Neuron (in vitro differentiated cells): ENCODE measurements at regions not wholly inside any gene's neighbourhood (a gene's known extent, or its start where the extent isn't known, plus 50 kb on each side); places are given as distances from the start of the nearest gene placed in this dataset.

Experiments
- H2AFZ ChIP-seq: one replicate; pipeline ENCODE4 v1.6.1; 2013; ENCODE audit warnings: low read depth, mild to moderate bottlenecking, inconsistent platforms, low read length, moderate library complexity
- H3K27me3 ChIP-seq: one replicate; pipeline ENCODE4 v1.6.1; 2013; ENCODE audit warnings: low read length; ENCODE audit not compliant: insufficient read depth
- H3K36me3 ChIP-seq: one replicate; pipeline ENCODE4 v1.6.1; 2013; ENCODE audit warnings: low read length; ENCODE audit not compliant: insufficient read depth
- H3K4me1 ChIP-seq: one replicate; pipeline ENCODE4 v1.6.1; 2013; ENCODE audit warnings: low read length; ENCODE audit not compliant: insufficient read depth
- H3K4me3 ChIP-seq: 2 replicates; pipeline ENCODE4 v1.5.1; 2013; ENCODE audit warnings: mild to moderate bottlenecking, low read length, moderate library complexity
- H3K9me3 ChIP-seq: one replicate; pipeline ENCODE4 v1.6.1; 2013; ENCODE audit warnings: low read length

- no peak overlapping the region for H2AFZ ChIP-seq
- H3K36me3 ChIP-seq = no peaks in the 10 kb centered on the region
- H3K4me3 ChIP-seq = no peak overlapping the region
- no peaks in the 10 kb centered on the region for H3K27me3 ChIP-seq
- no peaks in the 10 kb centered on the region for H3K9me3 ChIP-seq
- H3K4me1 ChIP-seq = peaks cover 4% of the 10 kb centered on the region
Measured at GRCh38 chr11:92423115-92424034, 198.8 kb downstream of the FAT3 start.

GRCh38 chr11:92424281-92424680 lies 199.7 kb downstream of the FAT3 start:
- H3K9me3 ChIP-seq = no peaks in the 10 kb centered on the region
- no peaks in the 10 kb centered on the region for H3K27me3 ChIP-seq
- peaks cover 4% of the 10 kb centered on the region for H3K4me1 ChIP-seq
- no peak overlapping the region for H3K4me3 ChIP-seq
- no peaks in the 10 kb centered on the region for H3K36me3 ChIP-seq
- H2AFZ ChIP-seq = no peak overlapping the region

GRCh38 chr11:92425127-92425526 lies 200.5 kb downstream of the FAT3 start:
- H3K36me3 ChIP-seq = no peaks in the 10 kb centered on the region
- H2AFZ ChIP-seq = no peak overlapping the region
- no peaks in the 10 kb centered on the region for H3K9me3 ChIP-seq
- no peaks in the 10 kb centered on the region for H3K27me3 ChIP-seq
- H3K4me3 ChIP-seq = no peak overlapping the region
- H3K4me1 ChIP-seq = peaks cover 4% of the 10 kb centered on the region

GRCh38 chr11:92432515-92432914 lies 207.9 kb downstream of the FAT3 start:
- no peak overlapping the region for H3K4me3 ChIP-seq
- H3K9me3 ChIP-seq = no peaks in the 10 kb centered on the region
- no peaks in the 10 kb centered on the region for H3K36me3 ChIP-seq
- H3K4me1 ChIP-seq = no peaks in the 10 kb centered on the region
- no peaks in the 10 kb centered on the region for H3K27me3 ChIP-seq
- H2AFZ ChIP-seq = no peak overlapping the region

DNA sequence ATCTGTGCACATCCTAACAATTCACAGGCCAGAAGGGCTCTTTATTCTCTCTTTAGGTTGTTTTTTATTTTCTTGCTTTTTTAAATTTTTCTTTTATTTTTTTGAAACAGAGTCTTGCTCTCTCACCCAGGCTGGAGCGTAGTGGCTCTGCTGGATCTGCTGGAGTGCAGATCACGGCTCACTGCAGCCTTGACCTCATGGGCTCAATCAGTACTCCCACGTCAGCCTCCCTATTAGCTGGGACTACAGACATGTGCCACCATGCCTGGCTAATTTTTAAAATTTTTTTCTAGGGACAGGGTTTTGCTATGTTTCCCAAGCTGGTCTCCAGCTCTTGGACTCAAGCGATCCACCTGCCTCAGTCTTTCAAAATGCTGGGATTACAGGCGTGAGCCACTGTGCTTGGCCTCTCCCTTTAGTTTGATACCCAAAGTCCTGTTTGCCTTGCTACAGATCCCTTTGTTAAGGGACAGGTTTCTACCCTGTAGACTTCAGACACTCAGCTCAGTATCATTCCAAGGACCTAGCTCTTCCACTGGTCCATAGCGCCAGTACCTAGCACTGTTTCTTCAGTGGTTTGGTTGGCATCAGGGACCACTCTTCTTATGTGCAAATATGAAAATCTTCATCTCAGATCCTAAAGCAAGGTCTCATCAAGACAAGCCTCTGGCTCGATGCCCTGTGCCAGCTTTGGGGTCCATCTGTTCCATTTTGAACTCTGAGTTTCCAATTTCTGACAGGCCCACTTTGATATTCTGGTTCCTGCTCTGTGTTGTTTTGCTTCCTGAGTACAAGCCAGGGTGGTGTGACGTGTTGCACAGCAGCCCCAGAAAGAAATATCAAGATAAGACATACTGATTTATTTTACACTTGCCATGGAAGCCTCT lies 211.7 kb downstream of the FAT3 start:
- H3K9me3 ChIP-seq = no peaks in the 10 kb centered on the region
- H3K4me1 ChIP-seq = peaks cover 19% of the 10 kb centered on the region
- no peaks in the 10 kb centered on the region for H3K27me3 ChIP-seq
- no peak overlapping the region for H2AFZ ChIP-seq
- no peaks in the 10 kb centered on the region for H3K36me3 ChIP-seq
- no peak overlapping the region for H3K4me3 ChIP-seq

DNA sequence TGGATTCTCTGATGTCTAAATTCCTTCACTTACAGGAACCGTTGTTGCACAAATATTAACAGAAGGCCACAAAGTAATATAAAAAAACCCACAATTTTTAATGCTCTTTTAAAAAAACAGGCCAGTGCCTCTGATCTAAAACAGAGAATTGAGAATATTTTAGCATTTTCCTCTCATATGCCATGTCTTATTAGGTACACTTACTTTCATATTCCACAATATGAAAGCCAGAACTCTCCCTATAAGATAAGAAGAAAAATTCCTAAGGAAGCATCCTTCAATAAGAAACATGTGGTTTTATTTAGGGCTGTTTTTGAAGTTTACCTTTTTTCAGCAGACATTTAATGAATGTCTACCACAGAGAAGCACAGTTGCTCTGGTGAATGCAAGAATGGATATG lies 214.5 kb downstream of the FAT3 start:
- H2AFZ ChIP-seq = no peak overlapping the region
- no peaks in the 10 kb centered on the region for H3K27me3 ChIP-seq

DNA sequence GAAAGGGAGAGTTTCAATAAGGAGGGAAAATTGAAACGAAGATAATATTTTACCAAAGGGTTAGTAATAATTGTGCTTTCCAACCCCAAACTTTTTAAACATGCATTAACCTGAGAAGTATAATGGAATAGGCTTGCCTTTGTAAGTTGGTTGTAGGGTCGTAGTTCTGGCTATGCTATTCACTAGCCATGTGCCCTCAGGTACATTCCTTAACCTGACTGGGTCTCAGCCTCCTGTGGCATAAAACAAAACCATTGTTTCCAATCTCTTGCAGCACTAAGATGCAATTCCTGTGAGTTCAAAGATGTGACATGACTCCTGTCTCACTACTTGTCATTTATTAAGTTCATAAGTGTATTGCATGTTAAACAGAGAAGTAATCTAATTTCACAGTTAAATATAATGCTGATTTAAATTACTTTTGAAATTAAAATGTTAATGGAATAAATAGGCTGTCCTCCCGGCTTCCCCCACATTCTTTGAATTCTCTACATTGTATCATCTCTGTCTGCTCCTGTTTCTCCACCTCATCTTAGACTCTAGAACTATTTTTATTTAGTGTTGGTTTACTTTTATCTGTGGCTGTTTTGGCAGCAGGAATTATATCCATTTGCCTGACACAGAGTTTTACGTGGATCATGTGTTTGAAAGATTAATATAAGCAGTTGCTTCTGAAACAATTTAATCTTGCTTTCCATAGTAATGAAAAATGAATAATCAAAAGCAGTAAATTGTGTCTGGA lies 216.3 kb downstream of the FAT3 start:
- Histone ChIP-seq H3K4me1 (peaks cover 25% of the 10 kb centered on the region), H3K9me3 (no peaks in the 10 kb centered on the region), H2AFZ (no peak overlapping the region), H3K36me3 (no peaks in the 10 kb centered on the region), H3K4me3 (no peak overlapping the region), H3K27me3 (no peaks in the 10 kb centered on the region)

More for the DNA sequence above, 214.5 kb downstream of the FAT3 start:
- Histone ChIP-seq H3K4me3 (no peak overlapping the region), H3K9me3 (no peaks in the 10 kb centered on the region), H3K36me3 (no peaks in the 10 kb centered on the region), H3K4me1 (peaks cover 25% of the 10 kb centered on the region)

- no peak overlapping the region for H2AFZ ChIP-seq
- peaks cover 25% of the 10 kb centered on the region for H3K4me1 ChIP-seq
- H3K4me3 ChIP-seq = no peak overlapping the region
- no peaks in the 10 kb centered on the region for H3K9me3 ChIP-seq
- no peaks in the 10 kb centered on the region for H3K36me3 ChIP-seq
- H3K27me3 ChIP-seq = no peaks in the 10 kb centered on the region
Measured at GRCh38 chr11:92441443-92441726, 216.8 kb downstream of the FAT3 start.

DNA sequence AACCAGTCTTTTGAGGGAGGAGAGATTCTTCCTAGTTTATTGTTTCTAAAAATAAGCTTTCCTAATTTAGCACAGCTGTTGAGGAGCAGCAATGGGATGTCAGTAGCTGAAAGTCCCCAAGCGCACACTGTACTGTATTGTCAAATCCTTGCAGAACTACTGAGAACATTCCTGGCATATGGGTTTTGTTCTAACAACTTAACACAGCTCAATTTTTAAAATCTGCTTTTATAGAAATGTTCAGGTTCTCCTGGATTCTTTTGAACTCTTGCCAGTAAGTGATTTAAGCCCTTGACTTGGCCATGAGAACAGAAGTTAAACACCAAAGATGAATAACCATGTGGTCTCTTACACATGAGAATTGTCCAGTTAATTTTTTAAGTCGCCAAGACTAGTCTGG lies 218.6 kb downstream of the FAT3 start:
- Histone ChIP-seq H3K27me3 (no peaks in the 10 kb centered on the region), H3K9me3 (no peaks in the 10 kb centered on the region), H3K4me1 (peaks cover 25% of the 10 kb centered on the region), H3K4me3 (no peak overlapping the region), H3K36me3 (no peaks in the 10 kb centered on the region), H2AFZ (no peak overlapping the region)

GRCh38 chr11:92447586-92447985 lies 223.0 kb downstream of the FAT3 start:
- H3K36me3 ChIP-seq = no peaks in the 10 kb centered on the region

DNA sequence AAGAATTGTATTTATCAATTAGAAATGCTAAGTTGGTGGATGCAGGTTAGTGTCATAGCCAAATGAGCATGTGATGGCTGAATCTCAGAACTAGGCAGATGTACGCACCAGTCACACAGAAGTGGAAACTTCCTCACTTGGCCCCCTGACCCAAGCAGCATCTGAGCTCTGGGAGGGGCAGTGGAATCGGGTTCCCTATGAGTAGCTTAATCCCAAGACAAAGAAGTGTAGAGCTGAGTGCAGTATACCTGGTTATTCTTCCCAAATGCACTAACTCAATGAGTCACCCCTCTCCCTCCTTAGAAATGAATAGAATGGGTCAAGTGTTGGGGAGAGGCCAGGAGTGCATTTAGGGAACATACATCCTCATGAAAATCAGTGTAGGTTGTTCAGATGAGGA lies 224.6 kb downstream of the FAT3 start:
- Histone ChIP-seq H3K27me3 (no peaks in the 10 kb centered on the region), H3K4me3 (no peak overlapping the region), H3K36me3 (no peaks in the 10 kb centered on the region)

More at GRCh38 chr11:92447586-92447985, 223.0 kb downstream of the FAT3 start:
- no peak overlapping the region for H2AFZ ChIP-seq
- no peak overlapping the region for H3K4me3 ChIP-seq
- no peaks in the 10 kb centered on the region for H3K4me1 ChIP-seq
- no peaks in the 10 kb centered on the region for H3K27me3 ChIP-seq
- no peaks in the 10 kb centered on the region for H3K9me3 ChIP-seq

DNA sequence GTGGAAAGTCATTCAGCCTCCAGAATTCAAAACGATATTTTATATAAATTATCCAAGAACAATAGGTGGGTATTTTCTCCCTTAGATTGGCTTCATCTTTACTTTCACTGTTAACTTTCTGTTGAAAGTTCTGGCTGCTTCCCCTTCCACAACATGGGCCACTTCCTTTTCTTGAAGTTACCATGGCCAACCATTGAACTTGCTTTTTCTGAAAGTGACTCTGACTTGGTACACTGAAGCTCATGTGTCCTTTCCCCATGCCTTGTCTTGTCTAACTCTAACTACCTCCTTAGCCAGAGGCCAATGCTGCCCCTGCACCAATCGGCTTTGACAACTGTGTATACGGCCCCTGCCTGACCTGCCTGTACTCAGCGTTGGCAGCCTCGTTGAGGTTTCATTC lies 225.2 kb downstream of the FAT3 start:
- Histone ChIP-seq H3K4me1 (no peaks in the 10 kb centered on the region), H2AFZ (no peak overlapping the region), H3K9me3 (no peaks in the 10 kb centered on the region), H3K27me3 (no peaks in the 10 kb centered on the region), H3K4me3 (no peak overlapping the region), H3K36me3 (no peaks in the 10 kb centered on the region)

More for the DNA sequence above, 224.6 kb downstream of the FAT3 start:
- Histone ChIP-seq H3K9me3 (no peaks in the 10 kb centered on the region), H2AFZ (no peak overlapping the region), H3K4me1 (no peaks in the 10 kb centered on the region)

- no peaks in the 10 kb centered on the region for H3K27me3 ChIP-seq
- H3K9me3 ChIP-seq = no peaks in the 10 kb centered on the region
- no peaks in the 10 kb centered on the region for H3K36me3 ChIP-seq
- no peak overlapping the region for H3K4me3 ChIP-seq
- no peak overlapping the region for H2AFZ ChIP-seq
- H3K4me1 ChIP-seq = peaks cover 3% of the 10 kb centered on the region
Measured at GRCh38 chr11:92451063-92451462, 226.4 kb downstream of the FAT3 start.
